ENCODE measurements at regions not wholly inside any gene's neighbourhood (a gene's known extent, or its start where the extent isn't known, plus 50 kb on each side); places are given as distances from the start of the nearest gene placed in this dataset.

GRCh38 chr11:69968396-69969347 lies 109.4 kb upstream of the ANO1 start:
- TF ChIP-seq ZNF644 (CRISPR knock-in tag; IDR thresholded peaks at IDR 0.05; ENCODE audit: low read depth) (no peak), PLRG1 (conservative IDR thresholded peaks at IDR 0.05) (no peak), ZNF761 (CRISPR knock-in tag; conservative IDR thresholded peaks at IDR 0.05) (no peak), ZNF660 (CRISPR knock-in tag; IDR thresholded peaks at IDR 0.05; ENCODE audit: borderline replicate concordance, low read depth) (no peak), JDP2 (CRISPR knock-in tag; IDR thresholded peaks at IDR 0.05; ENCODE audit: borderline replicate concordance) (no peak)
- TF ChIP-seq, protein P1, sequence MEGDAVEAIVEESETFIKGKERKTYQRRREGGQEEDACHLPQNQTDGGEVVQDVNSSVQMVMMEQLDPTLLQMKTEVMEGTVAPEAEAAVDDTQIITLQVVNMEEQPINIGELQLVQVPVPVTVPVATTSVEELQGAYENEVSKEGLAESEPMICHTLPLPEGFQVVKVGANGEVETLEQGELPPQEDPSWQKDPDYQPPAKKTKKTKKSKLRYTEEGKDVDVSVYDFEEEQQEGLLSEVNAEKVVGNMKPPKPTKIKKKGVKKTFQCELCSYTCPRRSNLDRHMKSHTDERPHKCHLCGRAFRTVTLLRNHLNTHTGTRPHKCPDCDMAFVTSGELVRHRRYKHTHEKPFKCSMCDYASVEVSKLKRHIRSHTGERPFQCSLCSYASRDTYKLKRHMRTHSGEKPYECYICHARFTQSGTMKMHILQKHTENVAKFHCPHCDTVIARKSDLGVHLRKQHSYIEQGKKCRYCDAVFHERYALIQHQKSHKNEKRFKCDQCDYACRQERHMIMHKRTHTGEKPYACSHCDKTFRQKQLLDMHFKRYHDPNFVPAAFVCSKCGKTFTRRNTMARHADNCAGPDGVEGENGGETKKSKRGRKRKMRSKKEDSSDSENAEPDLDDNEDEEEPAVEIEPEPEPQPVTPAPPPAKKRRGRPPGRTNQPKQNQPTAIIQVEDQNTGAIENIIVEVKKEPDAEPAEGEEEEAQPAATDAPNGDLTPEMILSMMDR (CRISPR knock-in tag; IDR thresholded peaks at IDR 0.05), result no peak
- TF ChIP-seq, protein P2, sequence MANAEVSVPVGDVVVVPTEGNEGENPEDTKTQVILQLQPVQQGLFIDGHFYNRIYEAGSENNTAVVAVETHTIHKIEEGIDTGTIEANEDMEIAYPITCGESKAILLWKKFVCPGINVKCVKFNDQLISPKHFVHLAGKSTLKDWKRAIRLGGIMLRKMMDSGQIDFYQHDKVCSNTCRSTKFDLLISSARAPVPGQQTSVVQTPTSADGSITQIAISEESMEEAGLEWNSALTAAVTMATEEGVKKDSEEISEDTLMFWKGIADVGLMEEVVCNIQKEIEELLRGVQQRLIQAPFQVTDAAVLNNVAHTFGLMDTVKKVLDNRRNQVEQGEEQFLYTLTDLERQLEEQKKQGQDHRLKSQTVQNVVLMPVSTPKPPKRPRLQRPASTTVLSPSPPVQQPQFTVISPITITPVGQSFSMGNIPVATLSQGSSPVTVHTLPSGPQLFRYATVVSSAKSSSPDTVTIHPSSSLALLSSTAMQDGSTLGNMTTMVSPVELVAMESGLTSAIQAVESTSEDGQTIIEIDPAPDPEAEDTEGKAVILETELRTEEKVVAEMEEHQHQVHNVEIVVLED (CRISPR knock-in tag; IDR thresholded peaks at IDR 0.05; ENCODE audit: borderline replicate concordance), result no peak

Data from HepG2 (cell line).